Cerebellar cortex (tissue), 1 donor: ENCODE measurements at regions not wholly inside any gene's neighbourhood (a gene's known extent, or its start where the extent isn't known, plus 50 kb on each side); places are given as distances from the start of the nearest gene placed in this dataset.
"Not testable (repeated sequence)": the region's sequence is repeated elsewhere in the genome, so short reads cannot be mapped to it uniquely, and the experiment has no call there.

Source experiments
- DNase-seq: peaks from one replicate; pipeline ENCODE4 v3.0.0-alpha.2; 2015; ENCODE audit warnings: low spot score

DNA sequence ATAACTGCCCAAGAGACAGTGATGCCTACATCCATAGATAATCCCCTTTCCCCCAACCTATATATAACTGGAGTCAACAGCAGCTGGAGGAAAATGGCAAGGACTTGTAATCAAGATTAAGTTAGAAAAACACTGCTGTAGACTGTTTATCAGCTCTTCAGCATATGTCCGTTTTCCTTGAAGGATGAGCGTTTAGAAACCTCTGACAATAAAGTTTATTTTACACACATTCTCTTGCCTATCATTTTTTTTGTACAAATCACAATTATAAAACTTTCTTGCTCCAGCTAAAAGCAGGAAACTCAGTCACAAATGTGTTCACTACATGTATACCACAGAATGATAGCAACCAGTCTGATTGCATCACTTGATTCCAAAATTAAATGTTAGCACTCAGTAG lies 50.8 kb downstream of the PPIAL4G start:
- DNase-seq = not testable (repeated sequence)

DNA sequence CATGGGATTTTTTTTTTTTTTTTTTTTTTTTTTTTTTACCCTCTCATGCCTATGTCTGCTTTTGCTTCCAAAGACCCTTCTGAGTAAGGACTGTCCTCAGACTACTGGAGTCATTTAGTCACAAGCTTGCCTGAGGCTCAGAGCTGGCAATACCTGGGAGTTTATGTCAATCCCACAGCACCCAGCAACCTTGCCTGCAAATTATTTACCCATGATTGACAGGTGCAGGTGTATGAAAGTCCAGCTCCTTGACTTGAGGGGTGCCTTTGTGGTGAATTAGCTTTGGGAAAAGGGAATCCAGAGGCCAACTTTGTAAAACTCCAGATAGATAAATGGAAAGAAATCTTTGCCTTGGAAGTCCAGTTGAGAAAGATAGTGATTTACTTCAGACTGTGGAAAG lies 53.2 kb downstream of the PPIAL4G start:
- DNase-seq = not testable (repeated sequence)

DNA sequence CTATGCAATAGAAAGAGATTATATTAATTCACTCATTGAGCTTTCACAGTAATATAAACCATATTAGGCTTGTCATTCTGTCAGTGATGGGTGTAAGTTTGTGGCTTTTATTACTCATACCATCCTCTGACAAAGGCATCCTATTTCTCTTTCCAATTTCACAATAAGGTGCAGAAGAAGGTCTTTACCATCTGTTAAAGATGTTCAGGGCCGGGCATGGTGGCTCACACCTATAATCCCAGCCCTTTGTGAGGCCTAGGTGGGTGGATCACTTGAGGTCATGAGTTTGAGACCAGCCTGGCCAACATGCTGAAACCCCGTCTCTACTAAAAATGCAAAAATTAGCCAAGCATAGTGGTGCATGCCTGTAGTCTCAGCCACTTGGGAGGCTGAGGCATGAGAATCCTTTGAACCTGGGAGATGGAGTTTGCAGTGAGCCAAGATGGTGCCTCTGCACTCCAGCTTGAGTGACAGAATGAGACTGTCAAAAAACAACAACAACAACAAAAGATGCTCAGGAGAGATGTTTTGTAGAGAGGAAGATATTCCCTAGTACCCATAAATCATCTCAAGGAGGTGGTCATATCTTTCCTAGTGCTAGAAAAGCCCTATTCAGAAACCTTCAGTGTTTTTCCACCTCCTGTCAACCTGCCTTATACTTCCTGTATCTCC lies 56.0 kb downstream of the PPIAL4G start:
- not testable (repeated sequence) for DNase-seq

DNA sequence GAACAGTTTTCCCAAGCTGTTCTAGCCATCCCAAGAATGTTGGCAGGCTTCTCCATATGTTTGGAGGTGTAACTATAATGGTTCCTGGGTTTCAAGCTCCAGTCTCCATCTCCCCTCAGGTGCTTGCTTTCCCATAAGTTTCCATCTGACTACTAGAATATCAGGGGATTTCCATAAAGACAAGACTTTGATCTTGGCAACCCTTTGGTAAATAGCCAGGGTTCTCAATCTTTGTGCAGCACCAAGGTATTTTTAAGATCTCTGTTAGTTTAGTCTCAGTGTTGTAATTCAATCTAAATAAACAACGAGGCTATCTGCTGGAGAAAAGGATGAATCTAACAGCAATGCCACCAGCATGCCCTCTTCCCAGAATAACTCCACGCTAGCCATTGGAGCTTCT lies 56.7 kb downstream of the PPIAL4G start:
- not testable (repeated sequence) for DNase-seq

DNA sequence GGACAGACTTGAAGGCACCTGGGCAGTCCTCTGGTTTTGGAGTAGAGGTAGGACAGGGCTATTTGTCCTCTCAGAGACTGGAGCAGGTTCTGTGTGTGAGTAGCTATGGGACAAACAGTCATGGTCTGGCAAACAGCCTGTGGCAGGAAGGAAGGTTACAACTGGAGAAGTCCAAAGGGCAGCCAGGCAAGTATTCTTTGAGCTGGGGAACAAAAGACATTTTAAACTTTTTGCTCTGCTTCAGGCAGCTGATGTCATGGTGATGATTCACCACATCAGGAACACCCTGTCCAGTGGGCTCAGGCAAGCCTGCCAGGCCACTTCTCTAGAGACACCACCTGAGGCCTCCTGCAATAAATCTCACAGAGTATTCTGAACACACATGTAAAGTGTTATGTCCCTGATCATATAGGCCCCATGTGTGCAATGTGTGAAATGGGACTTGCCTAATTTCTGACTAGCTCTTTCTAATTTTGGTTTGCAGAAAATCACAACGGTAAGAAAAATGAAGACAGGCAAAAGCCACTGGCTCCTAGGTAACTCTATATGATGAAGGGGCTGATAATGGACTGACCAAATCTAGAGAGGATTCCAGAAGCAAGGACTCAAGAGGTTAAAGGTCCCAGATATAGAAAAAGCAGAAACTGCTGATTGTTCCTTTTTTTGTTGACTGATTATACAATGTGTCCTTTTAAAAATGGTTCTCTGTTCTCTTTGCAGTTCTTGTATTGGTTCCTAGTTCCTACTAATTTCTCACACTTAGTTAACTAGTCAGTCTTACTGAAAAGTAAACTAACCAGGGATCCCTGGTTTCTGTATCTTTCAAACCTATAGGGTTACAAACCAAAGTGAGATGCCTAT lies 58.7 kb downstream of the PPIAL4G start:
- DNase-seq = not testable (repeated sequence)

DNA sequence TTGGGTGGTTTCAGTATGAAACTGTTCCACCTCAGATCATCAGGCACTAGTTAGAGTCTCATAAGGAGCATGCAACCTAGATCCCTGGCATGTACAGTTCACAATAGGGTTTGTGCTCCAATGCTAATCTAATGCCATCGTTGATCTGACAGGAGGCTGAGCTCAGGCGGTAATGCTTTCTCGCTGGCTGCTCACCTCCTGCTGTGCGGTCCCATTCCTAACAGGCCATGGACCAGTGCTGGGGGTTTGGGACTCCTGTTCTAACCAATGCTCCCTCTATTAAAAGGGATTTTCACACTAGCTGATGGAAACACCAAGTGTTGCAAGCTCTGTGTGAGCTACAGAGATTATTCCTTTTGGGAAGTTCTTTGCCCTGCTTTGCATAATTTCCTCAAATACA lies 60.2 kb downstream of the PPIAL4G start:
- not testable (repeated sequence) for DNase-seq

DNA sequence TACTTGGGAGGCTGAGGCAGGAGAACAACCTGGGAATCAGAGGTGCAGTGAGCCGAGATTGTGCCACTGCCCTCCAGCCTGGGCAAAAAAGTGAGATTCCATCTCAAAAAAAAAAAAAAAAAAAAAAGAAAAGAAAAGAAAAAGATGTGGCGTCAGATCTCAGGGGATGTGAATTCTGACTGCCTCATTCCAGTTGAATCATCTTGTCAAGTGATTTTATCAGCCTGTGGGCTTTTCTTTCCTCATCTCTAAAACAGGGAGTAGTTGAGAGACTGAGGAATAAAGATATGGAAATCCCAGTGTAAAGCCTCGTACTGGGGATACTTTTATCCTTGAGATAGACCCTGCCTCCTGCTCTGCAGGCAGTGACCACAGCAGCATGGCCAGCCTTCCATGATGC lies 65.9 kb downstream of the PPIAL4G start:
- not testable (repeated sequence) for DNase-seq

DNA sequence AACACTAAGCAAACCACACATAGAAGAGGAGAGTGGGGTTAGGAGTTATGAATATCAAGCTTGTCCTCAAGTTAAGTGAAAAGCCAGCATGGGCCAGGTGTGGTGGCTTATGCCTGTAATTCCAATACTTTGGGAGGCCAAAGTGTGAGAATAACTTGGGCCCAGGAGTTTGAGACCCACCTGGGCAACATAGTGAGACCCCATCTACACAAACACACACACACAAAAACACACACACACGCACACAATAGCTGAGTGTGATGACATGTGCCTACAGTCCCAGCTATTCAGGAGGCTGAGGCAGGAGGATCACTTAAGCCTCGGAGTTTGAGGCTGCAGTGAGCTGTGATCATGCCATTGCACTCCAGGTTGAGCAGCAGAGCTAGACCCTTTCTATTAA lies 69.7 kb downstream of the PPIAL4G start:
- DNase-seq = not testable (repeated sequence)

DNA sequence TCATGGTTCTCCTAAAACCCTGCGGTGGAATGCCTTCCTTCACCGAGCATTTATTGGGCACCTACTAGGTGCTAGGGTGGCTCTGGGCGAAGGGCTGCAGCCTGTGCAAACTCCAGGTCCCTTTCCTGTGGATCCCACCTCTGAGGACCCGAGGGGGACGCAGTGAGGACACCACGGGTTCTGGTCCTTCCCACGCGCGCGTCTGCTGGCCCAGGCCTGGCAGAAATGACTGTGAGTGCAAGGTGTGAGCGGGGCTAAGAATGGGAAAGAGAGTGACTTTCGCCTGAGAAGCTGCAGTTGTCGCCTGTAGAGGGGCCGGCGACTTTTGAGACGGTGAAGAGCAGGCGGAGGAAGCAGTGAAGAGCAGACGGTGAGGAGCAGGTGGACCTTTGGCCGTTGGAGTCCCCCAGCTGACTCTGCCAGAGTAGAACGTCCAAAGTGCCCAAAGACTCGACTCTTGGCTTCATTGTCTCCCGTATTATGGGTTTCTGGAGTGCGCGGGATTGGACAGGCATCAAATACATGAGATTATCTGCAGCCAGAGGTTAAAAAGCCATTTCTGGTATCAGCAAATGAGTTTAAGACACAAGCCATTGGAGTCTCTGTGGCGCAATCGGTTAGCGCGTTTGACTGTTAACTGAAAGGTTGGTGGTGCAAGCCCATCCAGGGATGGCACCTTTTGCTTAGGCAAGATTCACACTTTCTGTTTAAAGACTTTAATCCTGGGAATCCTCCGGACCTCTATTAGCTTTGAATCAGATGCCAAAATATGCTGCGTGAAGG lies 78.1 kb downstream of the PPIAL4G start:
- not testable (repeated sequence) for DNase-seq

DNA sequence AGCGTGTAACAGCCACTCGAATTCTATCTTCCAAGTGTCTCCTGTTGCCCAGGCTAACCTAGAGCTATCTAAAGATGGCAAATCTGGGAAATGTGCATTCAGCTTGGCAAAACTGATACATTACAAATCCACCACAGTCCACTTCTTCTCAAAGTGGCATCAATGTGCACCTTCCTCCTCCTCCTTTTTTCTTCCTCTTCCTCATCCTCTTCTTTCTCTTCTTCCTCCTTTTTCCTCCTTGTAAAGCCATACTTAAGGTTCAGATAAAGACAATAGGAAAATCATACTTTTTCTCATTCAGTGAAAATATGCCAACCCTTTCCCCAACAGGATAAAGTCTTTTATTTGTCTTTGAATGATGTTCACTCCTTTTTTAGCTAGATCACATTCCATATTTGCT lies 79.2 kb downstream of the PPIAL4G start:
- not testable (repeated sequence) for DNase-seq

DNA sequence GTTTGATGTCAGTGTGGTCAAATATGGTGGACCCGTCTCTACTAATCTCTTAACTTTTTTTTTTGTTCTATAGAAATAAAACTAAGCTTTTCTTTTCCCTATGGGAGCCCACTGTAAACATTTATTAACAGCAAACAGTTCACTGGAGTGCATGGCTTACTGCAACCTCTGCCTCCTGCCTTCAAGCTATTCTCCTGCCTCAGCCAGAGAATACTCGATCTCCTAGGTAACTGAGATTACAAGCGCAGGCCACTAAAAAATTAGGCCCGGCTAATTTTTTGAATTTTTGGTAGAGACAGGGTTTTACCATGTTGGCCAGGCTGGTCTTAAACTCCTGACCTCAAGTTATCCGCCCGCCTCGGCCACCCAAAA lies 80.0 kb downstream of the PPIAL4G start:
- DNase-seq = peak; percentile 38

DNA sequence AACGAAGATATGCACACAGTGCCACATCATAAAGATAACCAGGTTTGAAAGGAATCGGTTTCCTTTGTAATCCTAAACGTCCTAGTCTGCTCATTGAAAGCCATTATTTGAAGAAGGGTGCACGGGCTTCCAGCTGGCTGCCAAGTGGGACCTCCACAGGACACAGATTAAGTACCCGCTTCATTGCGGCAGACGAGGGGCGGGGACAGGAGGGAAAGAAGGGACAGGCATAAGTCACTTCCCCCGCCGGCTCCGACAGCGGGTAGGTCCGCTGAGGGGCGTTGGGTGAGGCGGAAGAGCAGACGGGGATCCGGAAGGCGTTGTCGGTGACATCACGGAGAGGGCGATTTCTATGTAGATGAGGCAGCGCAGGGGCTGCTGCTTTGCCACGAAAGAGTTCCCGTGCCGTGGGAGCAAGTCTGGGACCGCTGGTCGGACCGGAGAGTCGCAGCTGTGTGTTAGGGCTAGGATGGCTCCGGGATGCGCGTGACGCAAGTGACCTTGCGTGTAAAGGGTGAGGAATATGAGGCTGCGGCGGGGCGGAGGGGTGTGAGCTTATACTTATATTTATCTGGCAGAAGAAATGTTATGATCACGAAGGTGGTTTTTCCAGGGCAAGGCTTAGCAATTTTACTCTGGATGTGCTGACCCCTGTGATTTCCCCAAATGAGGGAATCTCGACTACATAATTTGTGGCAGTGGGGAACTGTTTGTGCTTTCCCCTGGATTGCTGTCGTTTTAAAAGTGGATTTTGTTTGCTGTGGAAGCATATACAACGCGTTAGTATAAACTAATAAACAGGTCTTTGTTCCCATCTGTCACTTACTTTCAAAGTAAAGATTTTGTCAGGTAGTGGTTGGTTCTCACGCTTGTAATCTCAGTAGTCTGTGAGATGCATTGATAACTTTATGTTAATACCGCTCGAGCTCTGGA lies 80.7 kb downstream of the PPIAL4G start:
- DNase-seq = peak; percentile 70

DNA sequence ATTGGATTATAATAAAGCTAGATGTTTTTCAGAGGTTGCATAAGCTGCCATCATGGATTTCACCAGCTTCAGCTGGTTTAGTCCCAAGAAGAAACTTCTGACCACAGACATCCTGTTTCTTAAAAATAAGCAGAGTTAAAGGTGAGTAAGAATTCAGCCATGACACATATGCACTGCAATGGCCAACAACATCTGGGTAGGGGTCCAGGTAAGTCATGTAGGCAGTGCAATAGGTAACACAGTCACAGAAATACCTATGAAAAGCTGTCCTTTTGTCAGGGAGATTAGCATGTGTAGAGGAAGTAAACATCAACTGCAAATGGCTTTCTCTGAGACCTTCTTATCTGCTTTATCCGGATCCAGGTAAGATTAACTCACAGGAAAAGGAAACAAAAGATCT lies 85.6 kb downstream of the PPIAL4G start:
- DNase-seq = not testable (repeated sequence)

DNA sequence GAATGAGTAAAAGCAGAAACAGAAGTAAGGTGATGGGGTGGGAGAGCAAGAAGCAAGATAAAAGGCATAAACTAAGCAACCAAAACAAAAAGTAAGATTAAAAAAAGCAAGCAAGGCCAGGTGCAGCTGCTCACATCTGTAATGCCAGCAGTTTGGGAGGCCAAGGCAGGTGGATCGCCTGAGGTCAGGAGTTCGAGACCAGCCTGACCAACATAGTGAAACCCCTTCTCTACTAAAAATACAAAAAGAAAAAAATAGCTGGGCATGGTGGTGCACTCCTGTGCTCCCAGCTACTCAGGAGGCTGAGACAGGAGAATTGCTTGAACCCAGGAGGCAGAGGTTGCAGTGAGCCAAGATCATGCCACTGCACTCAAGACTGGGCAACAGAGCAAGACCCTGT lies 90.6 kb downstream of the PPIAL4G start:
- not testable (repeated sequence) for DNase-seq

DNA sequence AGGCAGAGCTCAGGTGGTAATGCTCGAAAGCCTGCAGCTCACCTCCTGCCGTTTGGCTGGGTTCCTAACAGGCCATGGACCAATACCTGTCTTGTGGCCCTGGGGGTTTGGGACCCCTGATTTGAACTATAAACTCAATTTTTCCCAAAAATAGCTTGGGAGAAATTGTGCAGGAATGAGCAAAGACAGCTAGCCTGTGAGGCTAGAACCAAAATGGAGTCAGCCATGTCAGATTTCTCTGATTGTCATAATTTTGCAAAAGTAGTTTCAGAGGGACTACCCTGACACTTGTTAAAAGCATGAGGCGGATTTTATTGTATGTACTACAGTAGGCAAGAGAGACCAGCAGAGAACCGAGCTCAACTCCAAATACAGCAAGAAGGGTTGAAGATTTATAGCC lies 91.8 kb downstream of the PPIAL4G start:
- not testable (repeated sequence) for DNase-seq

DNA sequence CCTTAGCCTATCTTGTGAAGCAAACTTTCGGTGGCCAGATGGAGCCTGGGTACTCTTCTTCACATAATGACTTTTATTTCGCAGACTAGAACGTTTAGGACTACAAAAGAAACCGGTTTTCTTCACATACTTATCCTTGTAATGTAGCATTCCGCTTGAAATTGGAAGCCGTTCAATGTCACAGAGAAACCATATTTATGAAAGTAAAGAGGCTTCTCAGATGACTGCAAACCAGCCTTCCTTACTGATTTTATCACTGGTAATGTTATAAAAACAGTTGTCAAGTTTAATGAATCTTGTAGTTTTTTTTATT lies 94.1 kb downstream of the PPIAL4G start:
- DNase-seq = no peak

DNA sequence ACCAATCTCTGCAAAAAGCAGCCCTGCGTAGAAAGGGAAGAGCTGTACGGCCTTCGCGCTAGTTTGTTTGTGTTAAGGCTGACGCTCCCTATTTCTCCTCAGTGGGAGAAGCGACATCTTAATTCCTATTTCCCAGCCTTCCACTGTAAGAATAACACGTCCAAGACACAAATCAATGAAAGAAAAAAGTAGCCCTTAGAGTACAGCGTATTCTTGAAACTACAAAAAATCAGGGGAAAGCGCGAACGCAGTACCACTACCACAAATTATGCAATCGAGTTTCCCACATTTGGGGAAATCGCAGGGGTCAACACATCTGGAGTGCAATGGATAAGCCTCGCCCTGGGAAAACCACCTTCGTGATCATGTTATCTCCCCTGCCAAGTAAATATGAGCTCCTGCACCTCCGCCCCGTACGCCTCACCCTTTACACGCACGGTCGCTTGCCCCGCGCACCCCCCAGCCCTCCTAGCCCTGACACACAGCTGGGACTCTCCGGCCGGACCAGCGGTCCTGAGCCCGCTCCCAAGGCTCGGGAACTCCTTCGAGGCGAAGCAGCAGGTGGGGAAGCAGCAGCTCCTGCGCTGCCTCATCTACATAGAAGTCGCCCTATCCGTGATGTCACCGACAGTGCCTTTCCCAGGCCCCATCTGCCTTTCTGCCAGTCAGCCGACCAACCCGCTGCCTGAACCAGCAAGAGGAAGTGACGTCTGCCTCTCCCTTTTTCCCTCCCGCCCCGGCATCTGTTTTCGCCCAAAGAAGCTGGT lies 94.7 kb downstream of the PPIAL4G start:
- peak; percentile 96 for DNase-seq

DNA sequence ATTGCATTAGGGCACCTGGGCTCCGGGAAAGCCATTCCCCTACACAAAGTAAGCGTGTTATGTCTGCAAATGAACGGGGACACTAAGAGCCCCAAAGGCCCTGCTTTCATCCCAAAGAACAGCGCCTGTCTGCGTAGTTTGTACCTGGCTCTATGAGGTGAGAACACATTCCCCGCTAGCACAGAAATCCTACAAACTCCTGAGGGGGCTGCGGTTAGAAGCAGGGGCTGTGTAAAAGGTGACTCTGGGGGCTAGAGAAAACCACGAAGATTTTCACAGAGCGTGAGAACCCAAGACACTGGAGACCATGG lies 95.2 kb downstream of the PPIAL4G start:
- DNase-seq = not testable (repeated sequence)

DNA sequence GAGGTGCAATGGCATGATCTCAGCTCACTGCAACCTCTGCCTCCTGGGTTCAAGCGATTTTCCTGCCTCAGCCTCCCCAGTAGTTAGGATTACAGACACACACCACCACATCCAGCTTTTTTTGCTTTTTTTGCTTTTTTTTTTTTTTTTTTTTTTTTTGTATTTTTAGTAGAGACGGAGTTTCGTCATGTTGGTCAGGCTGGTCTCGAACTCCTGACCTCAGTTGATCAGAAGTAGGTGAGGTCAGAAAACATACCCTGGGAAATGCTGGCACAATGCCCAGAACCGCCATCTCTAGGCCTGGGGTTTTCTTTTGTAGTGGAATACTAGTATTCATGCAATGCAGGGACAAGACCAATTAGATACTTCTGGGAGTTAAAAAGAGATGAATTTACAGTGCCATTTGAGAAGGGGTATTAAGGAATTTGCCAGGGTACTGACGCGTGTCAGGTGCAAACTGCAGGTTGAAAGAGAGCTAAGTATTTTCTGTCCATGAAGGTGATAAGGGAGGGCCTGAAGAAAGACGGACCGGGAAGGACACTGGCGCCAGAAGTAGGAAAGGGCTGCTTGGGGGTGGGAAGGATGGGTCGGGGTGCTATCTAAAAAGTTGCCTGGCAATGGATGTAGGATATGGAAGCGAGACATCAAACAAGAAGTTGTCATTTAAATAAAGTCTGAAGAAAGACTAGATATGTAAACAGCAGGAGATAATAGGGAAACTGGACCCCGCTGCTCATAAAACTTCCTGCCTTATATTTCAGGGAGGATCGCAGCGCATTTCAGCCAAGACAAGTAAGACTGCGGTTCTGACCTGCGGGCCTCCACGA lies 95.8 kb downstream of the PPIAL4G start:
- not testable (repeated sequence) for DNase-seq

DNA sequence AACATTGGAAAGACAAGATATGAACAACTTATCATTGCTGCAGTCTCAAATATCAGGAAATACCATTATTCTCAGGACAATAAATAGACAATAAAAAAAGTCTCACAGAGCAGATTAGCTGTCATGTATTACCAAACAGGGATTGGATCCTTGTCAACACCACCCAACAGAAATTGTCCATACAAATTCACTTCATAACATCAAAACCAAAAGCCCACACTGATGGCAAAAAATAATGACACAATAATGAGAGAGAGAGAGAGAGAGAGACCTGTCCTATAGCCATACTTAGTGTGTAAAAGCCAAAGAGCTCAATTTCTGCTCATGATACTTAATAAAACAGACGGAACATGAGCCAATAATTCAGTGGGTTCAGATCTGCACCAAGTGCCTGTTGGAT lies 96.5 kb downstream of the PPIAL4G start:
- DNase-seq = no peak
